ENCODE measurements at regions not wholly inside any gene's neighbourhood (a gene's known extent, or its start where the extent isn't known, plus 50 kb on each side); places are given as distances from the start of the nearest gene placed in this dataset.

GRCh38 chr7:46537191-46537905 is 616.3 kb upstream of the IGFBP3 start:
- in situ Hi-C loops (cut with MboI; ENCODE audit: low sequenced_read_pairs in 4 of 4) (no loop called here), intact Hi-C loops (cut with DNase I; ENCODE audit: low total_unique reads) (no loop called here)
- ATAC-seq, result no peak

GRCh38 chr7:46534664-46535588 is 613.9 kb upstream of the IGFBP3 start:
- no peak for TF ChIP-seq POLR2A (IDR thresholded peaks at IDR 0.05)
- no peak for TF ChIP-seq CTCF (IDR thresholded peaks at IDR 0.05 in 4 of 5, conservative IDR thresholded peaks at IDR 0.05 in 1 of 5)
- H3K27me3 ChIP-seq, result no peaks in the 10 kb centered on the region
- intact Hi-C loops (cut with DNase I; ENCODE audit: low total_unique reads), result no loop called here
- H3K4me1 ChIP-seq, result no peaks in the 10 kb centered on the region
- H3K4me3 ChIP-seq, result no peak overlapping the region
- in situ Hi-C loops (cut with MboI; ENCODE audit: low sequenced_read_pairs in 4 of 4), result no loop called here
- H3K9me3 ChIP-seq, result no peaks in the 10 kb centered on the region
- H3K36me3 ChIP-seq, result no peaks in the 10 kb centered on the region
- H3K27ac ChIP-seq, result no peak overlapping the region
- DNase-seq (no peak), ATAC-seq (no peak)

More at GRCh38 chr7:46537191-46537905, 616.3 kb upstream of the IGFBP3 start:
- no peak overlapping the region for H3K27ac ChIP-seq
- H3K9me3 ChIP-seq, result no peaks in the 10 kb centered on the region
- no peak for TF ChIP-seq CTCF (IDR thresholded peaks at IDR 0.05 in 4 of 5, conservative IDR thresholded peaks at IDR 0.05 in 1 of 5)
- no peak for TF ChIP-seq POLR2A (IDR thresholded peaks at IDR 0.05)
- no peaks in the 10 kb centered on the region for H3K27me3 ChIP-seq
- no peaks in the 10 kb centered on the region for H3K4me1 ChIP-seq
- no peak overlapping the region for H3K4me3 ChIP-seq
- H3K36me3 ChIP-seq, result no peaks in the 10 kb centered on the region
- no peak for DNase-seq

GRCh38 chr7:46533946-46534345 is 612.9 kb upstream of the IGFBP3 start:
- in situ Hi-C loops (cut with MboI; ENCODE audit: low sequenced_read_pairs in 4 of 4) (no loop called here), intact Hi-C loops (cut with DNase I; ENCODE audit: low total_unique reads) (no loop called here)
- Histone ChIP-seq H3K4me3 (no peak overlapping the region), H3K9me3 (no peaks in the 10 kb centered on the region), H3K4me1 (no peaks in the 10 kb centered on the region), H3K27me3 (no peaks in the 10 kb centered on the region), H3K27ac (no peak overlapping the region), H3K36me3 (no peaks in the 10 kb centered on the region)
- TF ChIP-seq POLR2A (IDR thresholded peaks at IDR 0.05) (no peak), CTCF (IDR thresholded peaks at IDR 0.05 in 4 of 5, conservative IDR thresholded peaks at IDR 0.05 in 1 of 5) (no peak)
- ATAC-seq (no peak), DNase-seq (no peak)

- ATAC-seq, result no peak
- intact Hi-C loops (cut with DNase I; ENCODE audit: low total_unique reads) (no loop called here), in situ Hi-C loops (cut with MboI; ENCODE audit: low sequenced_read_pairs in 4 of 4) (no loop called here)
- Histone ChIP-seq H3K4me3 (no peak overlapping the region), H3K9me3 (peaks cover 0 to under 1% (median 0%) of the 10 kb centered on the region in 3 donors), H3K36me3 (no peaks in the 10 kb centered on the region), H3K4me1 (no peaks in the 10 kb centered on the region), H3K27ac (no peak overlapping the region), H3K27me3 (no peaks in the 10 kb centered on the region)
- TF ChIP-seq CTCF (IDR thresholded peaks at IDR 0.05 in 4 of 5, conservative IDR thresholded peaks at IDR 0.05 in 1 of 5) (no peak), POLR2A (IDR thresholded peaks at IDR 0.05) (no peak)
- DNase-seq, result no peak
These were observed 611.5 kb upstream of the IGFBP3 start for GRCh38 chr7:46532571-46532970.
